Epithelial cell of proximal tubule (primary cell): ENCODE measurements at regions not wholly inside any gene's neighbourhood (a gene's known extent, or its start where the extent isn't known, plus 50 kb on each side); places are given as distances from the start of the nearest gene placed in this dataset.

Experiments
- DNase-seq: peaks from one replicate; pipeline ENCODE4 v3.0.0-alpha.2; 2011; ENCODE audit warnings: low read depth
- H3K4me3 ChIP-seq: 2 replicates; pipeline ENCODE4 v1.5.1; 2011; ENCODE audit warnings: low read depth, mild to moderate bottlenecking, low read length
- TF ChIP-seq, protein P1 (sequence below): conservative IDR thresholded peaks from 2 replicates; pipeline ENCODE4 v1.5.1; 2012; ENCODE audit warnings: low read depth, mild to moderate bottlenecking, low read length

DNA sequence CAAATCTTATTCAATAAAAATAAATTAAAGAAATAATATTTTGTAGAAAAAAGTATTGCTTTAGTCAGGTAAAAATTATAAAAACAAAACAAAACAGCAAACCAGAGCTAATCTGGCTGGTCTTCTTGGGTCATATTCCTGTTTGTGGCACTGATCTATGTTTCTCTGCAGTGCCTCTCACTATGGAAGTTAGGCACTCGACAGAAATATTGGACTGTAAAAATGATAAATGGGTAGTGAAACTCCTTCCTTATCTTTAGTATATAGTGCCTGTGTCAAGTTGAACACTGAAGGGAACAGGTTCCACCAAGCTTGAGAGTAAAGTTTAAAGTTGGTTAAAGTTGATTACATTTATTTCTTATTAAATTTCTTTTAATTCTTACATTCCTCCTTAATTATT is 1195.6 kb upstream of the GBE1 start:
- DNase-seq = no peak
- H3K4me3 ChIP-seq = no peak overlapping the region
- TF ChIP-seq, protein P1, sequence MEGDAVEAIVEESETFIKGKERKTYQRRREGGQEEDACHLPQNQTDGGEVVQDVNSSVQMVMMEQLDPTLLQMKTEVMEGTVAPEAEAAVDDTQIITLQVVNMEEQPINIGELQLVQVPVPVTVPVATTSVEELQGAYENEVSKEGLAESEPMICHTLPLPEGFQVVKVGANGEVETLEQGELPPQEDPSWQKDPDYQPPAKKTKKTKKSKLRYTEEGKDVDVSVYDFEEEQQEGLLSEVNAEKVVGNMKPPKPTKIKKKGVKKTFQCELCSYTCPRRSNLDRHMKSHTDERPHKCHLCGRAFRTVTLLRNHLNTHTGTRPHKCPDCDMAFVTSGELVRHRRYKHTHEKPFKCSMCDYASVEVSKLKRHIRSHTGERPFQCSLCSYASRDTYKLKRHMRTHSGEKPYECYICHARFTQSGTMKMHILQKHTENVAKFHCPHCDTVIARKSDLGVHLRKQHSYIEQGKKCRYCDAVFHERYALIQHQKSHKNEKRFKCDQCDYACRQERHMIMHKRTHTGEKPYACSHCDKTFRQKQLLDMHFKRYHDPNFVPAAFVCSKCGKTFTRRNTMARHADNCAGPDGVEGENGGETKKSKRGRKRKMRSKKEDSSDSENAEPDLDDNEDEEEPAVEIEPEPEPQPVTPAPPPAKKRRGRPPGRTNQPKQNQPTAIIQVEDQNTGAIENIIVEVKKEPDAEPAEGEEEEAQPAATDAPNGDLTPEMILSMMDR = no peak

DNA sequence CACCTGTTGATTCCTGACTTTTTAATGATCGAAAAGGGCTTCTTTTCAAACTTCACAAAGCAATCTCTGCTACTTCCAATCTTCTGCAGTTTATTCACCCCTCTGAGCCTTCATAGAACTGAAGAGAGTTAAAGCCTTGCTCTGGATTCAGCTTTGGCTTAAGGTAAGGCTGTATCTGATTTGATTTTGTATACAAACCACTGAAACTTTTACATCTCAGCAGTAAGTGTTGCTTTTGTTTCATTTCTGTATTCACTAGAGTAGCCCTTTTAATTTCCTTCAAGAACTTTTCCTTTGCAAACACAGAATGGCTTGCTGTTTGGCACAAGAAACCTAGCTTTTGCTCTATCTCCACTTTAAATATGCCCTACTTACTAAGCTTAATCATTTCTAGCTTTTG is 1193.0 kb upstream of the GBE1 start:
- TF ChIP-seq, protein P1 = no peak
- no peak overlapping the region for H3K4me3 ChIP-seq
- DNase-seq = no peak

DNA sequence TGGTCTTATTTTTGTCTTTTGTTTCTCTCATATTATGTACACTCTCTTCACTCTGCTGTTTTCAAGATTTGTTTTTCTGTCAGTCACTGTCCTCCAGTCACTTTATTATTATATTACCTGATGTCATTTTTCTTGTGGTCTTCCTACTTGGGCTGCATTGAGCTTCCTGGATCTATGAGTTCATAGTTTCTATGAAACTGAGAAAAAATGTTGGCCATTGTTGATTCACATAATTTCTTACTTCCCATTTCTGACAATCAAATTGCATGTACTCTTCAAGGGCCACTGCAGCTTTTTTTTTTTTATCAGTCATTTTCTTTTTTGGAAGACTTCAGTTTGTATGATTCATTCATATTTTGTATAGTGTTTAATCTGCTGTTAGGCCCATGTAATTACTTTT is 1180.6 kb upstream of the GBE1 start:
- TF ChIP-seq, protein P1 = no peak
- no peak for DNase-seq
- no peak overlapping the region for H3K4me3 ChIP-seq

DNA sequence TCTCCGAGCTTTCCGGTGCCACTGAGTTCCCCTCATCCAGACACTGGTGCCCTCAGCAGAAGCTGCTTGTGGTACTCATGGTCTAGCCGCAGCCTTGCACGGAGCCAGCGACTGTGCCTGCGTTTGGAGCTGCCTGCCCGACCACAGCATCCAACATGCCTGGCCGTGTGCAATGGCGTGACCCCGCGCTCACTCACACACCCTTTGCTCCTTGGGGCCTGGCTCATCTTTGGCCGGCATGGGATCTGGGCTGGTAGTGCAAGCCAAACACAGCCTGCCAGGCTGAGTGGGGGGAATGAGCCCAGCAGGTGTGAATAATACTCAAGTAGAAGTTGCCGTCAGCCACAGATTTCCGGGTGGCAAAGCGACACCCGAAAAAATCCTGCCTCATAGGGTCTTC is 1178.7 kb upstream of the GBE1 start:
- no peak for DNase-seq
- TF ChIP-seq, protein P1 = no peak
- no peak overlapping the region for H3K4me3 ChIP-seq

DNA sequence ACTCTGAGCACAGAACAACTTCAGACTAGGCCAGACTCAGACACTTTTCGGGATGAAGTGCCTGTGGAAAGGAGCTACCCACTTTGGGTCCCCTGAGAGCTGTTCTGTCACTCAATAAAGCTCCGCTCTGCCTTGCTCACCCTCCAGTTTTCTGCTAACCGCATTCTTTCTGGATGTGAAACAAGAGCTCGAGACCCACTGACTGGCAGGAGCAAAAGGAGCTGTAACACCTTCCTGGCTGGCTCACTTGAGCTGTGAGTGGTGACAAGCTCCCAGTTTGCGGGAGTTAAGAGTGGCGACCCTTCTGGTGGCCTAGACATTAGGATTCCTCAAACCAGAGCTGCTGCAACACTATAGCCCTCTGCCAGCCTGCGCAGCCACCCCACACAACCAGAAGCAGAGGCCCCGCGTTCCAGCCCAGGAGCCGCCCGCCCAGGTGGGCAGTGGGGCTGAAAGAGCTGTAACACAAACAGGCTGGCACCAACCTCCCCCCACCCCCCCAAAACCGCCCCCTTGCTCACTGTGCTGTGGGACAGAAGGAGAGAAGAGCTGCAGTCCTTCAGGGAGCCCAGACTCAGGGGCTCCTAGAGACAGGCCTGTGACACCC is 1178.1 kb upstream of the GBE1 start:
- TF ChIP-seq, protein P1 = no peak
- no peak for DNase-seq
- H3K4me3 ChIP-seq = no peak overlapping the region

DNA sequence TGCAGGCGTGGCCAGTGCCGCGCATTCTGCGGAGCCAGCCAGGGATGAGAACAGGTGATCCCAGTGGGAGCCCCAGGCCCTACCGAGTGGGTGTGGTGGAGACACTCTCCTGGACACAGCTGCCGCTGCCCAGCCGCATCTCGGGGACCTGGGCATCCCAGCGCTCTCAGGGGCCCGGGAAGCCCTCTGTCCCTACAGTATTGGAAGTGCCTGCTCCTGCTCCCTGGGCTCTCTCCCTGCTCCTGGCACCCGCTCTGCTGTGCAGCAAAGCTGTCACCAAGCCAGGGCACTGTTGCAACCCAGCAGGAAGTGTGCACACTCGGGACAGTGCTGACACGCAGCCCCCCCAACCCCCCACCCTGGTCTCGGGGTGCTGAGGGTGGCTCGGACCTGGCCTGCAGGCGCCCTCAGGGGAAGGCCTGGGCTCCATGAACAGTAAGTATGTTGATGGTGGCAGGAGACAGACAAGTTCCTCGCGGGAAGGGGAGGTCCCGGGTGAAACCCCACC is 1177.4 kb upstream of the GBE1 start:
- no peak for DNase-seq
- no peak overlapping the region for H3K4me3 ChIP-seq
- TF ChIP-seq, protein P1 = no peak
